ENCODE measurements at regions not wholly inside any gene's neighbourhood (a gene's known extent, or its start where the extent isn't known, plus 50 kb on each side); places are given as distances from the start of the nearest gene placed in this dataset.

GRCh38 chr12:103109861-103110260 is 152.4 kb downstream of the ASCL1 start:
- in situ Hi-C loops (cut with MboI; ENCODE audit: low sequenced_read_pairs, unreplicated experiment): no loop called here

GRCh38 chr12:103114296-103115055 is 157.0 kb downstream of the ASCL1 start:
- in situ Hi-C loops (cut with MboI; ENCODE audit: low sequenced_read_pairs, unreplicated experiment): no loop called here
- no peak for TF ChIP-seq CTCF (IDR thresholded peaks at IDR 0.05; ENCODE audit: borderline replicate concordance, control extremely low read depth, extremely low read depth, insufficient read depth, missing control alignments)
- DNase-seq (ENCODE audit: low spot score): peak; percentile 46

More at GRCh38 chr12:103109861-103110260, 152.4 kb downstream of the ASCL1 start:
- DNase-seq (ENCODE audit: low spot score): no peak
- no peak for TF ChIP-seq CTCF (IDR thresholded peaks at IDR 0.05; ENCODE audit: borderline replicate concordance, control extremely low read depth, extremely low read depth, insufficient read depth, missing control alignments)

- DNase-seq (ENCODE audit: low spot score): no peak
- no peak for TF ChIP-seq CTCF (IDR thresholded peaks at IDR 0.05; ENCODE audit: borderline replicate concordance, control extremely low read depth, extremely low read depth, insufficient read depth, missing control alignments)
- in situ Hi-C loops (cut with MboI; ENCODE audit: low sequenced_read_pairs, unreplicated experiment): no loop called here
These were observed 171.5 kb downstream of the ASCL1 start for GRCh38 chr12:103128862-103129501.

GRCh38 chr12:103130564-103130963 is 173.1 kb downstream of the ASCL1 start:
- DNase-seq (ENCODE audit: low spot score): no peak
- no peak for TF ChIP-seq CTCF (IDR thresholded peaks at IDR 0.05; ENCODE audit: borderline replicate concordance, control extremely low read depth, extremely low read depth, insufficient read depth, missing control alignments)
- in situ Hi-C loops (cut with MboI; ENCODE audit: low sequenced_read_pairs, unreplicated experiment): no loop called here

- in situ Hi-C loops (cut with MboI; ENCODE audit: low sequenced_read_pairs, unreplicated experiment): no loop called here
- no peak for DNase-seq (ENCODE audit: low spot score)
- no peak for TF ChIP-seq CTCF (IDR thresholded peaks at IDR 0.05; ENCODE audit: borderline replicate concordance, control extremely low read depth, extremely low read depth, insufficient read depth, missing control alignments)
These were observed 181.1 kb downstream of the ASCL1 start for GRCh38 chr12:103138538-103138937.

- DNase-seq (ENCODE audit: low spot score): no peak
- in situ Hi-C loops (cut with MboI; ENCODE audit: low sequenced_read_pairs, unreplicated experiment): no loop called here
- no peak for TF ChIP-seq CTCF (IDR thresholded peaks at IDR 0.05; ENCODE audit: borderline replicate concordance, control extremely low read depth, extremely low read depth, insufficient read depth, missing control alignments)
These were observed 182.4 kb downstream of the ASCL1 start for GRCh38 chr12:103139876-103140275.

Measured in GM13976 (cell line).